GM19463 (cell line): ENCODE measurements at regions not wholly inside any gene's neighbourhood (a gene's known extent, or its start where the extent isn't known, plus 50 kb on each side); places are given as distances from the start of the nearest gene placed in this dataset.
A peak's percentile ranks its signal among the peaks of the same experiment; 100 is the strongest.

Experiments
- ATAC-seq: cut with Tn5 transposase; IDR thresholded peaks from one replicate; pipeline ENCODE4 v1.9.1; 2021; ENCODE audit warnings: mild to moderate bottlenecking, moderate library complexity; ENCODE audit not compliant: unreplicated experiment

GRCh38 chrX:38856670-38857265, 55.5 kb downstream of the MID1IP1 start:
- ATAC-seq, result no peak

GRCh38 chrX:38857736-38858523, 56.7 kb downstream of the MID1IP1 start:
- no peak for ATAC-seq

GRCh38 chrX:38859602-38860001, 58.3 kb downstream of the MID1IP1 start:
- no peak for ATAC-seq

GRCh38 chrX:38860106-38861013, 59.1 kb downstream of the MID1IP1 start:
- no peak for ATAC-seq

GRCh38 chrX:38861489-38861888, 60.2 kb downstream of the MID1IP1 start:
- ATAC-seq, result no peak

GRCh38 chrX:38862100-38862499, 60.8 kb downstream of the MID1IP1 start:
- no peak for ATAC-seq

GRCh38 chrX:38864165-38864564, 62.9 kb downstream of the MID1IP1 start:
- ATAC-seq, result no peak

- no peak for ATAC-seq
Observed at GRCh38 chrX:38868321-38868720, 67.1 kb downstream of the MID1IP1 start.

GRCh38 chrX:38868941-38869401, 67.7 kb downstream of the MID1IP1 start:
- ATAC-seq, result no peak

- ATAC-seq, result no peak
Observed at GRCh38 chrX:38870361-38870895, 69.2 kb downstream of the MID1IP1 start.

- ATAC-seq, result no peak
Observed at GRCh38 chrX:38871129-38872029, 70.1 kb downstream of the MID1IP1 start.

- no peak for ATAC-seq
Observed at GRCh38 chrX:38877366-38877765, 76.1 kb downstream of the MID1IP1 start.

GRCh38 chrX:38878641-38879340, 77.5 kb downstream of the MID1IP1 start:
- ATAC-seq, result no peak

GRCh38 chrX:38879631-38880220, 78.5 kb downstream of the MID1IP1 start:
- peak; percentile 49 for ATAC-seq

GRCh38 chrX:38880296-38880854, 79.1 kb downstream of the MID1IP1 start:
- ATAC-seq, result no peak

GRCh38 chrX:38881066-38881465, 79.8 kb downstream of the MID1IP1 start:
- no peak for ATAC-seq

GRCh38 chrX:38881727-38882126, 80.5 kb downstream of the MID1IP1 start:
- peak; percentile 33 for ATAC-seq

GRCh38 chrX:38882894-38883626, 81.8 kb downstream of the MID1IP1 start:
- ATAC-seq, result no peak
